ENCODE measurements at regions not wholly inside any gene's neighbourhood (a gene's known extent, or its start where the extent isn't known, plus 50 kb on each side); places are given as distances from the start of the nearest gene placed in this dataset.

GRCh38 chr20:21933526-21933925 is 228.1 kb downstream of the PAX1 start:
- Histone ChIP-seq H3F3A (ENCODE audit: insufficient read depth, low read depth) (no peaks in the 10 kb centered on the region), H3K4me2 (no peak overlapping the region), H3K9me3 (ENCODE audit: insufficient read depth, low read depth) (no peaks in the 10 kb centered on the region), H4K20me1 (ENCODE audit: insufficient read depth) (no peaks in the 10 kb centered on the region), H3K9me2 (ENCODE audit: insufficient read depth) (no peaks in the 10 kb centered on the region), H2AFZ (no peak overlapping the region), H3K79me2 (ENCODE audit: low read depth) (no peaks in the 10 kb centered on the region), H3K36me3 (ENCODE audit: low read depth) (no peaks in the 10 kb centered on the region), H3K4me3 (no peak overlapping the region), H3K27me3 (ENCODE audit: insufficient read depth, low read depth) (no peaks in the 10 kb centered on the region), H3K4me1 (replicated peaks; ENCODE audit: insufficient read depth) (no peaks in the 10 kb centered on the region), H3K27ac (no peak overlapping the region)
- no peak for DNase-seq
- POLR2A ChIA-PET (ENCODE audit: unreplicated experiment): no interaction called here
- TF ChIP-seq CTCF (conservative IDR thresholded peaks at IDR 0.05): no peak
- TF ChIP-seq EZH2 (IDR thresholded peaks at IDR 0.05; ENCODE audit: low read depth): no peak
- intact Hi-C loops (cut with micrococcal nuclease; ENCODE audit: unreplicated experiment): no loop called here
- CTCF ChIA-PET: no interaction called here
- BruUV-seq (replicated peaks): no TSS peak

DNA sequence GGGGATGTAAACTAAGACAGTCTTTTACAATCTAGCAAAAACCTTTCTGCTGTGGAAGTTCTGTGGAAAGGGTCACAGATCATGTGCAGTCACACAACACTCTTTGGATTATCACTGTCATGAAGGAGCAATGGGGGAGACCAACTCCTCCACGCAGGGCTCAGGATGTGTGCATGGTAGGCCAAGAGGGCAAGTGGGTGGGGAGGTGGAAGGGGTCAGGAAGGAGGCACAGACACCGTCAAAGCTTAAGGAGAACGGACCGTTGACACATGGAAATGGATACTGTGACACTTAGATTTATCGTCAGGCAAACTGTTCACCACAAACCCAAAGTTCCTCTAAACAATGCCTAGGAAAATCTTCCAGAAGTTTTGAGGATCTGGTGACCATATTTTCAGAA is 215.8 kb downstream of the PAX1 start:
- intact Hi-C loops (cut with micrococcal nuclease; ENCODE audit: unreplicated experiment): no loop called here

GRCh38 chr20:21920211-21920610 is 214.7 kb downstream of the PAX1 start:
- Histone ChIP-seq H3K79me2 (ENCODE audit: low read depth) (no peaks in the 10 kb centered on the region), H3K27me3 (ENCODE audit: insufficient read depth, low read depth) (no peaks in the 10 kb centered on the region; the same call in 1 of the 2 replicates), H4K20me1 (ENCODE audit: insufficient read depth) (no peaks in the 10 kb centered on the region), H3K4me2 (no peak overlapping the region), H3K36me3 (ENCODE audit: low read depth) (no peaks in the 10 kb centered on the region), H3K4me1 (replicated peaks; ENCODE audit: insufficient read depth) (no peaks in the 10 kb centered on the region), H3K27ac (no peak overlapping the region), H3K9me2 (ENCODE audit: insufficient read depth) (no peaks in the 10 kb centered on the region; the same call in 1 of the 2 replicates), H2AFZ (no peak overlapping the region), H3F3A (ENCODE audit: insufficient read depth, low read depth) (no peaks in the 10 kb centered on the region), H3K4me3 (no peak overlapping the region), H3K9me3 (ENCODE audit: insufficient read depth, low read depth) (no peaks in the 10 kb centered on the region; the same call in 1 of the 2 replicates)
- intact Hi-C loops (cut with micrococcal nuclease; ENCODE audit: unreplicated experiment): no loop called here
- no peak for TF ChIP-seq EZH2 (IDR thresholded peaks at IDR 0.05; ENCODE audit: low read depth)
- TF ChIP-seq CTCF (conservative IDR thresholded peaks at IDR 0.05): no peak
- DNase-seq: no peak
- no TSS peak for BruUV-seq (replicated peaks)
- ChIA-PET CTCF (no interaction called here), POLR2A (ENCODE audit: unreplicated experiment) (no interaction called here)

More for the DNA sequence above, 215.8 kb downstream of the PAX1 start:
- H3K9me3 ChIP-seq (ENCODE audit: insufficient read depth, low read depth): no peaks in the 10 kb centered on the region; the same call in 1 of the 2 replicates
- no peak overlapping the region for H3K27ac ChIP-seq
- H3K9me2 ChIP-seq (ENCODE audit: insufficient read depth): no peaks in the 10 kb centered on the region; the same call in 1 of the 2 replicates
- no peaks in the 10 kb centered on the region for H3K79me2 ChIP-seq (ENCODE audit: low read depth)
- ChIA-PET POLR2A (ENCODE audit: unreplicated experiment) (no interaction called here), CTCF (no interaction called here)
- no peak for DNase-seq
- BruUV-seq (replicated peaks): no TSS peak
- H4K20me1 ChIP-seq (ENCODE audit: insufficient read depth): no peaks in the 10 kb centered on the region
- H3K36me3 ChIP-seq (ENCODE audit: low read depth): no peaks in the 10 kb centered on the region
- no peak for TF ChIP-seq CTCF (conservative IDR thresholded peaks at IDR 0.05)
- TF ChIP-seq EZH2 (IDR thresholded peaks at IDR 0.05; ENCODE audit: low read depth): no peak
- H3K4me1 ChIP-seq (replicated peaks; ENCODE audit: insufficient read depth): no peaks in the 10 kb centered on the region
- H3K27me3 ChIP-seq (ENCODE audit: insufficient read depth, low read depth): no peaks in the 10 kb centered on the region; the same call in 1 of the 2 replicates
- H3K4me3 ChIP-seq: no peak overlapping the region
- H2AFZ ChIP-seq: no peak overlapping the region
- no peaks in the 10 kb centered on the region for H3F3A ChIP-seq (ENCODE audit: insufficient read depth, low read depth)
- no peak overlapping the region for H3K4me2 ChIP-seq
